Trophoblast cell (in vitro differentiated cells and primary cell): ENCODE measurements at regions not wholly inside any gene's neighbourhood (a gene's known extent, or its start where the extent isn't known, plus 50 kb on each side); places are given as distances from the start of the nearest gene placed in this dataset.
A peak's percentile ranks its signal among the peaks of the same experiment; 100 is the strongest.

Experiments
- DNase-seq, 2 donors: peaks; one replicate each; pipeline ENCODE4 v3.0.0-alpha.2; 2016
- H2AFZ ChIP-seq: 2 replicates; pipeline ENCODE4 v1.6.1; 2013; ENCODE audit warnings: low read length, moderate library complexity, mild to moderate bottlenecking; ENCODE audit not compliant: insufficient read depth, poor library complexity
- H2AK5ac ChIP-seq: 2 replicates; pipeline ENCODE4 v1.6.1; 2013; ENCODE audit warnings: mild to moderate bottlenecking, low read length
- H2BK120ac ChIP-seq: 2 replicates; pipeline ENCODE4 v1.6.1; 2013; ENCODE audit warnings: low read length, mild to moderate bottlenecking, moderate library complexity; ENCODE audit not compliant: insufficient read depth, poor library complexity
- H2BK12ac ChIP-seq: 2 replicates; pipeline ENCODE4 v1.6.1; 2013; ENCODE audit warnings: mild to moderate bottlenecking, low read length, moderate library complexity
- H2BK5ac ChIP-seq: 2 replicates; pipeline ENCODE4 v1.6.1; 2013; ENCODE audit warnings: low read length, low read depth, moderate library complexity, mild to moderate bottlenecking; ENCODE audit not compliant: poor library complexity
- H3K14ac ChIP-seq: 2 replicates; pipeline ENCODE4 v1.6.1; 2013; ENCODE audit warnings: mild to moderate bottlenecking, low read length
- H3K18ac ChIP-seq: 2 replicates; pipeline ENCODE4 v1.6.1; 2013; ENCODE audit warnings: mild to moderate bottlenecking, low read length
- H3K23ac ChIP-seq: 2 replicates; pipeline ENCODE4 v1.6.1; 2013; ENCODE audit warnings: low read length
- H3K27ac ChIP-seq: 2 replicates; pipeline ENCODE4 v1.5.1; 2013; ENCODE audit warnings: low read depth, mild to moderate bottlenecking, inconsistent platforms, low read length, moderate library complexity
- H3K27me3 ChIP-seq: 2 replicates; pipeline ENCODE4 v1.6.1; 2013; ENCODE audit warnings: inconsistent platforms, mild to moderate bottlenecking, low read length, moderate library complexity; ENCODE audit not compliant: insufficient read depth
- H3K36me3 ChIP-seq, 2 experiments: 1 replicate in 1 of 2; 2 replicates in 1 of 2; pipeline ENCODE4 v1.6.1; 2013; ENCODE audit warnings: low read length in 2 of 2, mild to moderate bottlenecking in 2 of 2, moderate library complexity in 1 of 2; ENCODE audit not compliant: insufficient read depth in 2 of 2, control insufficient read depth in 1 of 2
- H3K4ac ChIP-seq: 2 replicates; pipeline ENCODE4 v1.6.1; 2013; ENCODE audit warnings: low read depth, mild to moderate bottlenecking, low read length, moderate library complexity
- H3K4me1 ChIP-seq, 2 experiments: 1 replicate in 1 of 2; 2 replicates in 1 of 2; pipeline ENCODE4 v1.6.1; 2013; ENCODE audit warnings: low read length in 2 of 2, mild to moderate bottlenecking in 2 of 2, moderate library complexity in 1 of 2; ENCODE audit not compliant: insufficient read depth in 2 of 2, control insufficient read depth in 1 of 2
- H3K4me2 ChIP-seq: 2 replicates; pipeline ENCODE4 v1.6.1; 2013; ENCODE audit warnings: inconsistent platforms, mild to moderate bottlenecking, low read length, moderate library complexity
- H3K4me3 ChIP-seq: 2 replicates; pipeline ENCODE4 v1.5.1; 2013; ENCODE audit warnings: mild to moderate bottlenecking, low read depth, low read length, inconsistent platforms
- H3K79me1 ChIP-seq: one replicate; pipeline ENCODE4 v1.6.1; 2013; ENCODE audit warnings: low read length
- H3K79me2 ChIP-seq: 2 replicates; pipeline ENCODE4 v1.6.1; 2013; ENCODE audit warnings: low read length, mild to moderate bottlenecking; ENCODE audit not compliant: control insufficient read depth, insufficient read depth, poor library complexity
- H3K9ac ChIP-seq: 2 replicates; pipeline ENCODE4 v1.6.1; 2013; ENCODE audit warnings: mild to moderate bottlenecking, low read length
- H3K9me3 ChIP-seq: 2 replicates; pipeline ENCODE4 v1.6.1; 2013; ENCODE audit warnings: low read depth, mild to moderate bottlenecking, control low read depth, inconsistent platforms, low read length; ENCODE audit not compliant: insufficient read depth
- H4K12ac ChIP-seq: 2 replicates; pipeline ENCODE4 v1.6.1; 2013; ENCODE audit warnings: low read depth, mild to moderate bottlenecking, low read length, moderate library complexity
- H4K8ac ChIP-seq: 2 replicates; pipeline ENCODE4 v1.6.1; 2013; ENCODE audit warnings: low read depth, mild to moderate bottlenecking, low read length, moderate library complexity
- H4K91ac ChIP-seq: one replicate; pipeline ENCODE4 v1.6.1; 2013; ENCODE audit warnings: low read depth, mild to moderate bottlenecking, low read length, moderate library complexity
- WGBS: extraction: QIAGEN DNeasy Blood & Tissue Kit; methylation state at CpG from one replicate; pipeline ENCODE4 v1.1.7; 2013; ENCODE audit warnings: missing lambda C conversion rate; ENCODE audit not compliant: insufficient read length, insufficient coverage; ENCODE audit errors: extremely low coverage; 5-methylcytosine and 5-hydroxymethylcytosine counted together

DNA sequence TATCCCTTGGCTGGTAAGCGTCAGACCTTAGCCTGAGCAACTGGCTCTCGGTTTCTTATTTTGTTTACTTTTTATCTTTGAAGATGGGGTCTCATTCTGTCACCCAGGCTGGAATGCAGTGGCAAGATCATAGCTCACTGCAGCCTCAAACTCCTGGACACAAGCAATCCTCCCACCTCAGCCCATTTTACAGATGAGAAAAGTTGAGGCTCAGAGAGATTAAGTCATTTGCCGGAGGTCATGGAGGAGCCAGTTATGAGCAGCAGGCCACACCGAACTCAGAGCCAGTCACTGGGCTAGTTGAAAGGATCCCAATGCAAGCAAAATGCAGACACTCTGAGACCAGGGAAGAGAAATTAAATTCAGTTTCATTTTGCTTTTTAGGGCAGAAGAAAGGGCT lies 293.6 kb downstream of the SHQ1 start:
- Histone ChIP-seq H2BK120ac (no peak overlapping the region), H3K4ac (no peak overlapping the region), H3K79me1 (no peaks in the 10 kb centered on the region), H3K79me2 (no peaks in the 10 kb centered on the region), H3K4me1 (no peaks in the 10 kb centered on the region), H3K4me2 (no peak overlapping the region), H2AK5ac (no peak overlapping the region), H3K23ac (no peak overlapping the region), H3K14ac (no peak overlapping the region), H2BK12ac (no peak overlapping the region), H3K36me3 (no peaks in the 10 kb centered on the region), H3K27ac (no peak overlapping the region), H3K9ac (no peak overlapping the region), H3K27me3 (no peaks in the 10 kb centered on the region), H4K91ac (no peak overlapping the region), H4K12ac (no peak overlapping the region), H2AFZ (no peak overlapping the region), H2BK5ac (no peak overlapping the region), H4K8ac (no peak overlapping the region), H3K4me3 (no peak overlapping the region), H3K9me3 (no peaks in the 10 kb centered on the region), H3K18ac (no peak overlapping the region)
- no CpG with 5 or more reads among the region's 4 CpGs for WGBS
- DNase-seq, result no peak

DNA sequence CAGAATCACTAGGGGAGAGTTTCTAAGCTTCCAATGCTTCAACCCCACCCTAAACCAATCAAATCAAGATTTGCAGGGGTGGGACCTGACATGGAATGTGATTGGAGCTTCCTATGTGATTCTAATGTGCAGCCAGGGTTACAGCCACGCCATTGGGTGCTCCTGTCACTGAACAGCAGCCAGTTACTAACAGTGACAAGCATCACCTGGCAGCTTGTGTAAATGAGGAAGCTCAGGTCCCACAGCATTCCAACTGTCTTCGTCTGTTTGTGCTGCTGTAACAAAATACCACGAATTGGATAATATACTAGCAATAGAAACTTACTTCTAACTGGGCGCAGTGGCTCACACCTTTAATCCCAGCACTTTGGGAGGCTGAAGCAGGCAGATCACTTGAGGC lies 294.9 kb downstream of the SHQ1 start:
- DNase-seq, result peak; percentile 33 to 64
- H3K18ac ChIP-seq, result no peak overlapping the region
- H4K12ac ChIP-seq, result no peak overlapping the region
- no peak overlapping the region for H3K4ac ChIP-seq
- no peak overlapping the region for H2BK12ac ChIP-seq
- no peak overlapping the region for H3K23ac ChIP-seq
- H4K91ac ChIP-seq, result no peak overlapping the region
- H3K9me3 ChIP-seq, result no peaks in the 10 kb centered on the region
- H3K4me1 ChIP-seq, result no peaks in the 10 kb centered on the region
- H3K14ac ChIP-seq, result no peak overlapping the region
- no peaks in the 10 kb centered on the region for H3K79me1 ChIP-seq
- no peak overlapping the region for H2AFZ ChIP-seq
- no peaks in the 10 kb centered on the region for H3K27me3 ChIP-seq
- no peak overlapping the region for H2BK120ac ChIP-seq
- H3K9ac ChIP-seq, result no peak overlapping the region
- no peak overlapping the region for H4K8ac ChIP-seq
- H3K79me2 ChIP-seq, result no peaks in the 10 kb centered on the region
- no CpG with 5 or more reads among the region's 4 CpGs for WGBS
- H3K36me3 ChIP-seq, result no peaks in the 10 kb centered on the region
- no peak overlapping the region for H3K4me2 ChIP-seq
- H2AK5ac ChIP-seq, result no peak overlapping the region
- no peak overlapping the region for H3K27ac ChIP-seq
- H2BK5ac ChIP-seq, result no peak overlapping the region
- H3K4me3 ChIP-seq, result no peak overlapping the region

DNA sequence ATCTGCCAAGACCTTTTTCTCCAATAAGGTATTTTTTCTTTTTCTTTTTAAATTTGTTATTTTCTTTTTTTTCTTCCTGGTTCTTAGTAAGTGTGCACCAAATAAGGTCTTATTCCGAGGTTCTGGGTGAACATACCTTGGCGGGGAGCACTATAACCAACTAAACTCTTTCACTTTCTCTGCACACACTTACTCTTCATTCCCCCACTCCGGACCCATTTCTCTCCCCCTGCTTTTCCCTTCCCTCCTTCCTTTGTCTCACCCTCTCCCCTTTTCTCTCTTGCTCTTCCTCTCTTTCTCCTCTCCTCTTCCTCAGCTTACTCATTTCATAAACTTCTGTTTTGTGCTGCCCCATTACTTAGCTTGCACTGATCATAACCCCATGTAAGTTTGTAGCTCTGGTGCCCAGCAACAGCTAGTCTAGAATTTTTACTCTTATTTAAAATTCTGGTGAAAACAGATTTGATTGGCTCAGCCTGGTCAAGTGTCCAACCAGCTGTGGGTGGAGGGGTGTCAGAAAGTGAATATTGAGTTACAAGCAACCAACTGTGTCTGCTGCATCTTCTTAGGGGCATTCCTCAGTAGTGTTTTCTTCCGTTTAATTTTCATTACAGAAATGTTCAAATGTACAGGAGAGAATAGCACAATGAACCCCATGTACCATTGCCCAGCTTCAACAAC lies 297.5 kb downstream of the SHQ1 start:
- Histone ChIP-seq H3K4me2 (no peak overlapping the region), H3K23ac (no peak overlapping the region), H3K18ac (no peak overlapping the region), H3K4ac (no peak overlapping the region), H2BK12ac (no peak overlapping the region), H3K79me2 (no peaks in the 10 kb centered on the region), H4K91ac (no peak overlapping the region), H3K9me3 (no peaks in the 10 kb centered on the region), H2AFZ (no peak overlapping the region), H4K12ac (no peak overlapping the region), H4K8ac (no peak overlapping the region), H3K4me1 (no peaks in the 10 kb centered on the region), H3K27me3 (no peaks in the 10 kb centered on the region), H3K27ac (no peak overlapping the region), H3K79me1 (no peaks in the 10 kb centered on the region), H2BK120ac (no peak overlapping the region), H2AK5ac (no peak overlapping the region), H3K14ac (no peak overlapping the region), H3K4me3 (no peak overlapping the region), H2BK5ac (no peak overlapping the region), H3K9ac (no peak overlapping the region), H3K36me3 (no peaks in the 10 kb centered on the region)
- WGBS, result no CpG with 5 or more reads among the region's 4 CpGs
- no peak for DNase-seq

DNA sequence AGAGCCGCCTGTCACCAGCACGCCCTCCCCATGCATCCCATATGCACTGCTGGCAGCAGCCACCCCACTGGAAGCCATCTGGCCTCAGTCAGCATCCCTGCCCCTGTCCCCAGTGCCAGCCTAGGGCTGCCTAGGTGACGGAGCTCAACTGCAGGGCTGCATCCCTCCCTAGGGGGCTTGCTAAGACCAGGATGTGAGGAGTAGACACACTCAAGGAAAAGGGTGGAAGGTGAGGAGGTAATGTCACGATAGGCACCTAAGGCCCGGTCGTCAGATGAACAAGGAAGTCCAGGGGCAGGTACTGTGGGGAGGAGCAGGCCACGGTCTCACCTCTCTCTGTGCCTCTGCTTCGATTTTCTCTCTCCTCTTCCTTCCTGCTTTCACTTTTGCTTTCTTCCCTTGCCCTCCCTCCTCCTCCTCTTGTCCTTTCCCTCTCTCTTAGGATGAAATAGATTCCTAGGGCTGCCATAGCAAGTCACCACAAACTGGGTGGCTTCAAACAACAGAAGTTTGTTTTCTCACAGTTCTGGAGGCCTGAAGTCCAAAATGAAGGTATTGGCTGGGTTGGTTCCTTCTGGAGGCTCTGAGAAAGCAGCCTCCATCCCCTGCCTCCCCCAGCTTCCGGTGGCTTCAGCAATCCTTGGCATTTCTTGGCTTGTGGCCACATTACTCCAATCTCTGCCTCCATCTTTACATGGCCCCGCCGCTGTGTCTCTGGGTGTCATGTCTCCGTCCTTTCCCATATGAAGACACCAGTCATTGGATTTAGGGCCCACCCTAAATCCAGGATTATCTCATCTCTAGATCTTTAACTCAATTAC lies 298.3 kb downstream of the SHQ1 start:
- H3K18ac ChIP-seq, result no peak overlapping the region
- no peak overlapping the region for H3K23ac ChIP-seq
- H4K8ac ChIP-seq, result no peak overlapping the region
- H3K27ac ChIP-seq, result no peak overlapping the region
- no peak overlapping the region for H2AFZ ChIP-seq
- H4K91ac ChIP-seq, result no peak overlapping the region
- peak in 1 of 2 donors; percentile 40 for DNase-seq
- WGBS, result no CpG with 5 or more reads among the region's 12 CpGs
- H2AK5ac ChIP-seq, result no peak overlapping the region
- H3K4me2 ChIP-seq, result no peak overlapping the region
- no peak overlapping the region for H2BK120ac ChIP-seq
- no peaks in the 10 kb centered on the region for H3K4me1 ChIP-seq
- H2BK12ac ChIP-seq, result no peak overlapping the region
- no peaks in the 10 kb centered on the region for H3K79me1 ChIP-seq
- no peaks in the 10 kb centered on the region for H3K9me3 ChIP-seq
- no peak overlapping the region for H3K14ac ChIP-seq
- H3K36me3 ChIP-seq, result no peaks in the 10 kb centered on the region
- no peak overlapping the region for H2BK5ac ChIP-seq
- H3K9ac ChIP-seq, result no peak overlapping the region
- no peak overlapping the region for H3K4ac ChIP-seq
- H3K4me3 ChIP-seq, result no peak overlapping the region
- H3K79me2 ChIP-seq, result no peaks in the 10 kb centered on the region
- H3K27me3 ChIP-seq, result no peaks in the 10 kb centered on the region
- no peak overlapping the region for H4K12ac ChIP-seq
